GM12878 (cell line): ENCODE measurements at regions not wholly inside any gene's neighbourhood (a gene's known extent, or its start where the extent isn't known, plus 50 kb on each side); places are given as distances from the start of the nearest gene placed in this dataset.

ENCODE experiments used
- EZH2 ChIP-seq: IDR thresholded peaks from 2 replicates; pipeline ENCODE4 v1.6.1; 2012; ENCODE audit warnings: low read depth, mild to moderate bottlenecking, control low read depth, inconsistent platforms, low read length, borderline replicate concordance; ENCODE audit not compliant: control insufficient read depth
- POLR2A ChIP-seq: IDR thresholded peaks from 2 replicates; pipeline ENCODE4 v1.6.1; 2011; ENCODE audit warnings: low read depth, mild to moderate bottlenecking, low read length
- POLR2AphosphoS5 ChIP-seq: IDR thresholded peaks from 2 replicates; pipeline ENCODE4 v1.6.1; 2011; ENCODE audit warnings: mild to moderate bottlenecking, low read length, inconsistent platforms
- RAD51 ChIP-seq: fragments of 450-650 bp; IDR thresholded peaks from 2 replicates; pipeline ENCODE4 v1.6.1; 2016; ENCODE audit warnings: moderate library complexity, mild to moderate bottlenecking, inconsistent platforms
- SP1 ChIP-seq: IDR thresholded peaks from one replicate; pipeline ENCODE4 v1.6.1; 2011; ENCODE audit warnings: low read depth, low read length
- TAF1 ChIP-seq: IDR thresholded peaks from 2 replicates; pipeline ENCODE4 v1.6.1; 2011; ENCODE audit warnings: mild to moderate bottlenecking, low read depth, low read length, borderline replicate concordance
- TF ChIP-seq, protein P1 (sequence below), 3 experiments: IDR thresholded peaks in 2 of 3; conservative IDR thresholded peaks in 1 of 3; 2 replicates each; pipeline ENCODE4 v1.5.1; 2011; ENCODE audit warnings: low read depth in 3 of 3, low read length in 3 of 3, mild to moderate bottlenecking in 3 of 3, control low read depth in 2 of 3, moderate library complexity in 2 of 3, inconsistent platforms in 1 of 3, mixed read lengths in 1 of 3; ENCODE audit not compliant: control insufficient read depth in 2 of 3, insufficient read depth in 1 of 3; ENCODE audit errors: extremely low read depth in 1 of 3

DNA sequence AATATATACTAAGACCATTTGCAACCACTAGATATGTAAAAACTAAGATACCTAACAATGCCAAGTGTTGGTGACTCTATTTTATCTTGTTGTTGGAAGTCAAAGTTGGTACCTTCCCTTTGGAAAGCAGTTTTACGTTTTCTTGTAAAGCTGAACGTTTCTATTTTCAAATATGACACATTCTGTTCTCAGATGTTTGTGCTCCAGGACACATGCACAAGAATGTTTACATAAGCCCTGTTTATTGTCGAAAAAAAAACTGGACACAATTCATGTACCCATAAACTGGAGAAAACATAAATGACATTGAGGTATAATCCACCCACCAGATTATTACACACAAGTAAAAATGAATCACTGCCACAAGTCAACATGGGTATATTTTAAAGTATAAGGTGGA lies 967.4 kb downstream of the BCL11B start:
- TF ChIP-seq POLR2A (no peak), EZH2 (no peak), SP1 (no peak), POLR2AphosphoS5 (no peak), RAD51 (no peak), TAF1 (no peak)
- TF ChIP-seq, protein P1, sequence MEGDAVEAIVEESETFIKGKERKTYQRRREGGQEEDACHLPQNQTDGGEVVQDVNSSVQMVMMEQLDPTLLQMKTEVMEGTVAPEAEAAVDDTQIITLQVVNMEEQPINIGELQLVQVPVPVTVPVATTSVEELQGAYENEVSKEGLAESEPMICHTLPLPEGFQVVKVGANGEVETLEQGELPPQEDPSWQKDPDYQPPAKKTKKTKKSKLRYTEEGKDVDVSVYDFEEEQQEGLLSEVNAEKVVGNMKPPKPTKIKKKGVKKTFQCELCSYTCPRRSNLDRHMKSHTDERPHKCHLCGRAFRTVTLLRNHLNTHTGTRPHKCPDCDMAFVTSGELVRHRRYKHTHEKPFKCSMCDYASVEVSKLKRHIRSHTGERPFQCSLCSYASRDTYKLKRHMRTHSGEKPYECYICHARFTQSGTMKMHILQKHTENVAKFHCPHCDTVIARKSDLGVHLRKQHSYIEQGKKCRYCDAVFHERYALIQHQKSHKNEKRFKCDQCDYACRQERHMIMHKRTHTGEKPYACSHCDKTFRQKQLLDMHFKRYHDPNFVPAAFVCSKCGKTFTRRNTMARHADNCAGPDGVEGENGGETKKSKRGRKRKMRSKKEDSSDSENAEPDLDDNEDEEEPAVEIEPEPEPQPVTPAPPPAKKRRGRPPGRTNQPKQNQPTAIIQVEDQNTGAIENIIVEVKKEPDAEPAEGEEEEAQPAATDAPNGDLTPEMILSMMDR (IDR thresholded peaks at IDR 0.05 in 2 of 3, conservative IDR thresholded peaks at IDR 0.05 in 1 of 3; ENCODE audit: control insufficient read depth in 2 of 3, extremely low read depth in 1 of 3, insufficient read depth in 1 of 3, low read depth in 3 of 3, low read length in 3 of 3), result no peak
